ENCODE measurements at regions not wholly inside any gene's neighbourhood (a gene's known extent, or its start where the extent isn't known, plus 50 kb on each side); places are given as distances from the start of the nearest gene placed in this dataset.

DNA sequence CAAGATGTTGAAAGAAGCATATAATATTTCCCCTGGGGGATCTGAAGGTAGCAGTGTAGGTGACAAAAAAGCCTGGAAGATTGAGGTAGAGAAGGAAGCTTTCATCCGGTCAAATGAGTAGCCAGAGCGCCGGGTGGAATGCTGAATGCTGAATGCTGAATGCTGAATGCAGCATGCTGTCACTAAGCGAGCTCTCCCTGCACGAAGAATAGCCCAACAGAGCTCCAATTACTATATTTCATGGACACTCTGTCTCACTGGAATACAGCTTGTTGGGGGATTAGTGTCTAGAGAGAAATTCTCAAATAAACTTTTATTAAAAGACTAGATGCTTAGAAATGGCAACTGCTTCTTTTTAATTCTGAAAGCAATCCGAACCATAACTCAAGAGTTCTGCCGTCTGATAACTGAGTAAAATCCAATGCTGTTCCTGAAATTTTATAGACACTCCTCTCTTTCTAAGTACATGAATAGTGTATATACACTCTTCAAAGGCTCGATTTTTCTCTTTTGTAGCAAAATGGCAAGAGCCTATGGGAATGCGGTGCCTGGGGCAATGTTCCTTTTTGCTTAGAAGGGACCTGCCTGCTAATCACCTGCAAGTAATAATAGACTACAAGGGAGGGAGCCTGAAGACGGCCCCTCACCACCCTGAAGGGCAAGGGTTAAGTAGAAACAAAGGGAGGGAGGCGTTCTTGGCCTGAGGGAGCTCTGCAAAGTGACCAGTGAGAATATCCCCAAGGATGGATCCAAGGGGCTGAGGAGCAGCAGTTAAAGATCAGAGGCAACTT lies 203.7 kb upstream of the ESRRG start:
- DNase-seq (ENCODE audit: low read depth in 4 of 4, low spot score in 2 of 4): no peak

DNA sequence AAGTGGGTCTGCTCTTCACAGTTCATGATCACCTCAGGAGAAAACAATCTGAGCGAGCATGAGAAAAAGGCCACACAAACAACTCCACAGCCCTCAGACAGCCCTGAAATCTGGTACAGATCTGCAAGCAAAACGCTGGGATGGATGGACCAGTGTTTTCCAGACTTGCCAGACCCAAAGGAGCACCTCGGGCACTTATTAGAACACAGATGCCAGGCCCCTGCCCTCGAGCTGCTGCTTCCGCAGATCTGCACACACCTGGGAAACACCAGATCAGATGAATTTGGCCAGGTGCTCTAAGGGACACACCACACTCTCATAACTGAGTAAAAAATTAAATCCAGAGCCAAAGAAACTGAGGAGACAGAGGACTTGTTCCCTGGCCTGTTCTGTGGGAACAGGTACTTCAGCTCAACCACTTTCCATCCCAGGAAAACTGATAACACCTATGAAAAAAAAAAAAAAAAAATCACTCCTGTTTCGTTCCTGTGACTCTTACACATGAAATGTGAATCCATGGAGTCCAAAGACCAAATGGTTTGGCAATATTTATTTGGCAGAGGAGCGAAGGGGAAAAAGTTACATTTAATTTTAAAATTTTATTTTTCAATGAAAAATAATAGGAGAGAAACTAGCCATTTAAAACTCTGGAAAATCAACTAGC lies 202.9 kb upstream of the ESRRG start:
- DNase-seq (ENCODE audit: low read depth in 4 of 4, low spot score in 2 of 4): no peak

DNA sequence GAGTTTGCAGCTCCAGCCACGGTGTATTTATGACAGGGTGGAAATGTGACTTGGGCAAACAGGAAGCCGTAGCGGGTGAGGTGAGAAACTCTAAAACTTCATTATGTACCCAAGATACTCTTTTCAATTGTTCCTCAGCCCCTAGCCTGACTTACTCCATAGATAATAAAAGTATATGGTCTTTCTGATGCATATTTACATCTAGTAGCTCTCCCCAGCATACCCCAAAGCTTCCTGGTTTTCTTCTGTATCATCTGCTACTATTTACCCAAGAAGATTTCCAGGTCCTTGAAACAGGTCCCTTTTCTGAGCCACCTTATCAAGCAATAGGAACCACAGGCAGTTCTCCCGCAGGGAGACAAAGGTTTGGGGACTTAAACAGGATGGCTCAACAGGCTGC lies 201.5 kb upstream of the ESRRG start:
- DNase-seq (ENCODE audit: low read depth in 4 of 4, low spot score in 2 of 4): no peak

DNA sequence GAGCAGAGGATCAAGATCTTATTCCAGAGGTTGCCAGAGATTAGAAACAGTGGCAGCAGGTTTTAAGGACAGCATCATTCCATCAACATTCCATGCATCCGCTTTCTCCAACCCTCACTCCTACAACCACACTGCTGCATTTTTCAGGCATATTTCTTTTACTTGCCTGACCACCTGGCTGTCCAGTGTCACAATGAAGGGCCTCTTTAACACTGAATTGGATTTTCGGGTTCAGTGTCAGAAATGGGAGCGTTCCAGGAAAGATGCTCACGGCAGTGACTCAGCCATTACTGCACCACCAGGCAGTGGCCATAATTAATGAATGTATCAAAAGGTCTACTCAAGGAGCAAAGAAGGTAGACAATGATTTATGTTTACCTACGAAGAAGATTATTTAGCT lies 200.4 kb upstream of the ESRRG start:
- no peak for DNase-seq (ENCODE audit: low read depth in 4 of 4, low spot score in 2 of 4)

DNA sequence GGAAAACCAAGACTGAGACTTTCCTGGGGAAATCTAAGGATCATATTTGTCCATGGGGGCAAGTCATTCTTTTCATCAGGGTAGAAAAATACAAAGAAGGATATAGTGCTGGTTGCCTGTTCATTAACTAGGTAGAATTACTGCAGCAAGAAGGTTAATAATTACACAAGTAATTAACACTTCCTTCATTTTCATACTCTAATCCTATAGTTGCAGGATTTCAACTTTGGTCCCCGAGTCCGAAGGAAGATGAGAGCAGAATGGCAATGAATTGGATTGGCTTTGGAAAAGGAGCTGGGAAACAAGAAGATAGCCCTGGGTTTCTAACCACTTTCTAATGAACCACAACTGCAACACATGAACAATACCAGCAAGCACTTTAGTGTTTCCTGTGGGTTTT lies 199.2 kb upstream of the ESRRG start:
- no peak for DNase-seq (ENCODE audit: low read depth in 4 of 4, low spot score in 2 of 4)

DNA sequence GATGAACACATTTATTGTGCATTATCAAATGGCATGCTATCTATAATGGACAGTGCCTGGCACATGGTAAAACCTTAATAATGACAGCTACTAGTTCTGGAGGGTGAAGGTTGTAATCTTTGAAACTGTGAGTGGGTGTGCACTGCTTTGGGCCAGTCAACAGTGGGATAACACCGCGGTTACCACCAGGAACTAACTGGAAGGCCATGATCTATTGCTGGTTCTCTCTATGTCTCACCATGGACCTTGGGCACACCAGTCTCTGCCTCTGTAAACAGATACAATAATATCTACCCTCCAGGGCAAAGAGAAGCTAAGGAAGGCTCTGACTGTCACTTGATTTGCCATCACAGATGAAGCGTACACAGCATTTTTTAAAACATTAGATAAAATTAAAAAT lies 198.6 kb upstream of the ESRRG start:
- no peak for DNase-seq (ENCODE audit: low read depth in 4 of 4, low spot score in 2 of 4)

DNA sequence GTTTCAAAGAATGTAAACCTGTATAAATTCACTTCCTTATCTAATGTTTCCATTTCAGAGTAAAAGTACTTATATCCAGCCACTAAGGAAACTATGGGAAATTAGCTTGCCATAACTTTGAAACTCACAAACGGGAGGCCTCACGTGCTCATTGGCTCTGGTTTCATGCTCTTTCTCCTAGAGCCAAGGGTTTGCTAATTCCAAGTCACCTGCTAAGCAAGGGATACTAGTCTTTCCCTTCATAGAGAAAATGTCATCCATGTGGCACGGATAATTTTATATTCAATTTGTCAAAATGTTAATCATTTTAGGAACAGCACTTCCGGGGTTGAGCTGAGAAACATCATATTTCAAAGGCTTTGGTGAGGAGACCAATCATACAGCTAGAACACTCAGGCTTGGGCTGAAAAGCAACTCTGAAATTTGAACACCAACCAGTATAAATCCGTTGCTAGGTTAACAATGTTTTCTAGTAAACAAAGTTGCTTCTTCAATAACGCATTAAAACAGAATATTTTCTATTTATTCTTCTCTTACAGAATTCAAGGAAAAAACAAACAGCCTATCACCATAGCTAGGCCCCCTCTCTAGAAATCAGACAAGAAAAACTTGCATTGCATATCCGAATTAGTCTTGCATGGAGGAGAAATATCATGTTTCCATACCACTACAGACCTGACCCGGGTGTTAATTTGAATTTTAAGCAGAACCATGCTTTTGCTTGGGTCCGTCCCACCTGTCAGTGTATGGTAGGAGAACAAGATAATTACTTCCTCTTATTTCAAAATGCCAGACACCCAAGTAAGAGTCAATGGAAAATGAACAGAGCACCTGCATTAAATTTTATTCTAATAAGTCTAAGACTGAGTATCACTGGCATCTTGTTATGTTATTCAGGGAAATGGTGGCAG lies 196.1 kb upstream of the ESRRG start:
- no peak for DNase-seq (ENCODE audit: low read depth in 4 of 4, low spot score in 2 of 4)

DNA sequence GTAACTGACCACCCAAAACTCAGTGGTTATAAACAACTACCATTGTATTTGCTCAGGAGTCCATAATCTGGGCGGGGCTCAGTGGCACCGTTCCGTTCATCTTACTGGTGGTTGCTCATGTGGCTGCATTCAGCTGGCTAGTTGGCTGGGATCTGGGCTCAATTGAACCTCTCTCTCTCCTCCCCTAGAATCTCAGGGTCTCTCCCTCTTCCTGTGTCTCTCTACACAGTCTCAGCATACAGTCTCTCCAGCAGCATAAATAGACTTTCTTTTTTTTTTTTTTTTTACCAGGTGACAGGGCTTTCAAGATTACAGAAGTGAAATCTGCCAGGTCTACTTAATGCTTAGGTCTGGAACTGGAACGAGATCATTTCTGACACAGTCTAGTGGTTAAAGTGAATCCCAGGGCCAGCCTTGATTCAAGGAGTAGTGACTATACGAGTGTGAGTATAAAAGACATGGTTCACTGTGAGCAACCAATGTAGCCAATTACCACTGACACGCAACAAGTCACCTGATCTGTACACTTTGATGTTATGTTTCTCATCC lies 193.7 kb upstream of the ESRRG start:
- no peak for DNase-seq (ENCODE audit: low read depth in 4 of 4, low spot score in 2 of 4)

DNA sequence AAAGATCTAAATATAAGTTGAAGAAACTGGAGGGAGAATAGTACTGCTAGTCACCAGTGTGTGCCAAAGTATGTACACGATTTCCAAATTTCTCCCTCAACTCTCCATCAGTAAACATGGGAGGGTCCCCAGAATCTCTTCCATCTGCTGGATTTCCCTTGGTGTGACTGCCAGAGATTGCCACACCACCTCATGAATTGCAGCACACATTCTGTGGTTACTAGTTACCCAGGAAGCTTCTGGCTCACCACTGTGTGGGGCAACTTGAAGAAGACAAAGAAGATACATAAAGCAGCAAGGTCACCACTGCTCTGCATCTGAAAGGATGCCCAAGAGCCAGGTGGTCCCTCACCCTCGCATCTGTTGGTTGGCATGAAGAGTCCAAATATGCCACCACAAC lies 191.7 kb upstream of the ESRRG start:
- DNase-seq (ENCODE audit: low read depth in 4 of 4, low spot score in 2 of 4): no peak

DNA sequence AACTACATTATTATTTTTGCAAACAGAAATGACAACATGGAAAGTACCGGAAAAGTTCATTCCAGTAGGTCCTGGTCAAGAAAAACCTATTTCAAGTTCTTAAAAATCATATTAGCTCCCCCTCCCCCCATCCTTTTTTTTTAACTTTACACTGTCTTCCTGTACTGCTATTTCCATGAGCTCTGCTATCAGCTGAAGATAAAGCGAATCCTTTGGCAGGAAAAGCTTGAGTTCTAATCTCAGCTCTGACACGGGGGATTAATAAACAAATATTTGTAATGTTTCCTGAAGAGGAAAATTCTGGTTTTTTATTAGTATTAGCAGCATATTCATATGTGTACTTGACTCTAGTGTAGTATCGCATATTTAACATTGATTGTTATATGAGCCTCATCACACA lies 190.7 kb upstream of the ESRRG start:
- no peak for DNase-seq (ENCODE audit: low read depth in 4 of 4, low spot score in 2 of 4)

DNA sequence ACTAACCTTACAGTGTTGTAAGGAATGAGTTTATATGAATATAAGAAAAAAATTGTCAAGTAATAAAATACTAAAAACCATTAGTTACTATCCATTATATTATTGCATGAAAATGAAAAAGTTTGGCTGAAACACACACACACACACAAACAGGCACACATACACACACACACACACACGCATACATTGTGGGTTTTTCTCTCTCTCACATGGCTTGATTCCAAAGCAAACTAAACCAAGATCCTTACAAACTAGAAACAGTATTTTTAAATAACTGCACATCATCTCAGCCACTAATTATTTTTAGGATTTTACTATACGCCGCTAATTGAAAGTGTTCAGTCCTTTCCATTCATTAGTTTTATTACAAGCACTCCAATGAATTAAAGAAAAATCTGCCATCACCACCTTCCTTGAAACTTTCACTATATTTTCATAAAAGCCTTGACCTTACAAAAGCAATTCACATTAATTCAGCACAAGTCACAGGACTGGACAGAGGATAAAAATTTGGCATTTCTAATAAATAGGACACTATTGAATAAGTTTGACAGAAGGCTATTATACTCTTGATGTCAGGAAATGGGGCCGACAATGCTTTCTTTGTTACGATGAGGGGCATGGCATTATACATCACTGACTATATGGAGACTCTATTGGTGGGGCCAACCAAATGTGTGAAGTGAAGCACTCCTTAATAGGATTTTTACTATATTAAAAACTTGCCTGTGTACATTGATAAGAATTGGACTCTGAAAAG lies 187.0 kb upstream of the ESRRG start:
- no peak for DNase-seq (ENCODE audit: low read depth in 4 of 4, low spot score in 2 of 4)

DNA sequence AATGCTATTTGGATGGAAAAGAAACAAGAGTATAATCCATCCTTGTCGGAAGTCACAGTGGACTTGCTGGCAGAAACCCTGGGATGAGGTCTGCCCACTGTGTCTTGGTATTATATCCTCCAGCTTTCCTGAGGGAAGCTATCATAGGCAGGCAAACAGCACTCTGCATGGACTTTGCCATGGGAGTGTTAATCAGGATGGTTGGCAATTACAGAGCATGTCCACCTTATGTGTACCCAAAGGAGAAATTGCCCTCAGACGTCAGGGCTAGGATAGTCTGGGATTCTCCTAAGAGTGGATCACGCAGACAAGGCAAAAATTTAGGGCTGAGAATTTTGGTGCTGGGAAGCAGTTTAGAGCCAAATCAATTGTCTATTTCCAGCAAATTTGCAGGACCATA lies 184.9 kb upstream of the ESRRG start:
- DNase-seq (ENCODE audit: low read depth in 4 of 4, low spot score in 2 of 4): no peak

DNA sequence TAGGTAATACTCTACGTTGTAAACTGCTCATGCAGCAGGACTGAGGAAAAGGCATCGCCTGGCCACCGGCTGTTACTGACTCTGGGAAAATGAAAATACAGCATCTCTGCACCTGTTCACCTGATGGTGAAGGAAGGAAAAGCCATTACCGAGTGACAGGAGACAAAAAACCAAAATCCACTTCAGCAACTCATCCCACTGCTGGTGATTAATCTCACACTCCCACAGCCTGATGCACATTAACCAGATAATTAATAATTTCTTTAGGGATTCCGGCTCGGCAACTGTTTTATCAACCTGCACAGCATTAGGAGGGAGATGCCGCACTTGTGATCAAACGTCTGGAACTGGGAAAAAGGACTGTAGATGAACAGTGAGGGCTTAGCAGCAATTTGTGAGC lies 183.9 kb upstream of the ESRRG start:
- no peak for DNase-seq (ENCODE audit: low read depth in 4 of 4, low spot score in 2 of 4)

DNA sequence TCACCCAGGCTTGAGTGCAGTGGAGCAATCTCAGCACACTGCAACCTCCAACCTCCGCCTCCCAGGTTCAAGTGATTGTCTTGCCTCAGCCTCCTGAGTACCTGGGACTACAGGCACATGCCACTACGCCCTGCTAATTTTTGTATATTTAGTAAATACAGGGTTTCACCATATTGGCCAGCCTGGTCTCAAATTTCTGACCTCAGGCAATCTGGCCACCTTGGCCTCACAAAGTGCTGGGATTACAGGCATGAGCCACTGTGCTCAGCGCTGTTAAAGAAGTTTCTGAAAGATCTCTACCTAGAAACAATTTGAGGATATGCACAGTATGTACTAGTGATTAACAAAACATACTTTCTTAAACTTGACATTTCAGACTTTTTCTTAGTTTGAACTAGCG lies 182.6 kb upstream of the ESRRG start:
- DNase-seq (ENCODE audit: low read depth in 4 of 4, low spot score in 2 of 4): no peak

DNA sequence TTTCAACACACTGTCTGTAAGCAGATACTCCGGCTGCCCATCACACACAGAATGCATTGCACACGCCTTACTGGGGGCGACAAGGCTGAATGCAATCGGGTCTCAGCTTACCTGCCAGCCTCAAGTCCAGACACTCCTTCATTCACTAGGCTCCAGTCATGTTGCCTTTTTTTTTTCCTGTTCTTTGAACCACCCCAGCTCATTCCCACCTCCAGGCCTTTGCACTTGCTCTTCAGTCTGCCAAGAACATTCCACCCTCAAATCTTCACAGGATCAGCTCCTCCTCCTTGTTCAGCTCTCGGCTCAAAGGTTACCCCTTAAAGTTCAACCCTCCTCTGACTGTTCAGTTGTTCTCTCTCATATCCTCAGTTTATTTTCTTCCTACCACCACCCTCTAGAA lies 181.9 kb upstream of the ESRRG start:
- DNase-seq (ENCODE audit: low read depth in 4 of 4, low spot score in 2 of 4): no peak

DNA sequence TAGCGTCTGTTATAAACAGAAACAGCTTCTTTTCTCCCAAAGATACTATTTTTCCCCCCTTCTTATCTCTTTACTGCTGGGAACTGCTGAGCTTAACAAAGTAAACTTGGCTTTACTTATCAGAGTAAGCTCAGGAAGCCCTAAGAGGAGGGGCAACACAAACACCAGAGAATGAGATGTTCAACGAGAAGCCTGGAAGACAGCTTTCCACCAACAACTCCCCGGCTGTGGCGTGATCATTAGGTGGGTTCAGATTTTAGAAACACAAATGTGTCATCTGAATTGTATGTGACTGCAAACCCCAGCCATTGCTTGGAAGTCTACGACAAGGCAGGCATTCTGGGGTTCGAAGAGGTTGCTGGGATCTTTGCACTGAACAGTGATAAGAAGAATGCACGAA lies 181.2 kb upstream of the ESRRG start:
- no peak for DNase-seq (ENCODE audit: low read depth in 4 of 4, low spot score in 2 of 4)

DNA sequence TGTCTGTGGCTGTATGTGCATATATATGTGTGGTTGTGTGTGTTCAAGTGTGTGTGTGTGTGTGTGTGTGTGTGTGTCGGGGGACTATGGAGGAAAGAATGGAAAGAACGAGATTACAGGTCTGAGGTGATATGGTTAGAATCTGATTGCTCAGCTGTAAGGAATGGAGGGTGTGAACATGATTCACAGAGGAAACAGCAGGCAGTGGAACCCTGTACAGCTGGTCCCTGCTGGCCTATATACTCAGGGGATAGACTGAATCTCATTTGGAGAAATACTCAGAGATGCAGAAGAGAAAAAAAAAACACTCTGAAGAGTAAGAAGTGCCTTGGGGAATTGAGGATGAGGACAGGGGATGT lies 180.1 kb upstream of the ESRRG start:
- DNase-seq (ENCODE audit: low read depth in 4 of 4, low spot score in 2 of 4): no peak

DNA sequence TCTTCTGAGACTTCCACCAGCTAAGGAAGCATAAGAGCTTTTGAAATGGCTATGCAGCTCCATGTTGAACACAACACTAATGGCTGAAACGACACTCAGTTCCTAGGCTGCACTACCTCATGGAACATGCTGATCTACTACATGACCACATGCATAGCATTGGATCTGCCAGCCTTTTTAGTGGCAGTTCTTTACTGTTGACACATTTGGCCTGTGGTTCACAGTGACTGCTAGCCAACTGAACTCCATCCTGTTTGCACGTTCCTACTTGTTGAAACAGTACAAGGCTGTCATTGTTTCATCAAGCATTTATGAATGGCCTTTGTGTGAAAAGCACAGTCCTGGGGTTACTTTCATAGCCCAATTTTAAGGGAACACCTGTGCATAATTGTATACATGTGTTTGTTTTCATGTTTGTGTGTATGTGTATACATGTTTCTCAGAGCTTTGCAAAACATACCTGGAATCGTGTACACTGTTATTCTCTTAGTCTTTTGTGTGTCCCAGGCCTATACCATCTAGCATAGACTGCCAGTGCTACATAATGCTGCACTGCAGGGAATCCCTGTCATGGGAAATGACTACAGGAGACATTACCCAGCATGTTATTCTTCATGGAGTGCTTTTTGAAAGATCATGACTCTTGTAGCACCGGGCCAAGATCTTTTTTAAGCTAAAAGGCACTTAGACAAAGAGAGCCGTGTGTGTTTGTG lies 179.6 kb upstream of the ESRRG start:
- DNase-seq (ENCODE audit: low read depth in 4 of 4, low spot score in 2 of 4): no peak

DNA sequence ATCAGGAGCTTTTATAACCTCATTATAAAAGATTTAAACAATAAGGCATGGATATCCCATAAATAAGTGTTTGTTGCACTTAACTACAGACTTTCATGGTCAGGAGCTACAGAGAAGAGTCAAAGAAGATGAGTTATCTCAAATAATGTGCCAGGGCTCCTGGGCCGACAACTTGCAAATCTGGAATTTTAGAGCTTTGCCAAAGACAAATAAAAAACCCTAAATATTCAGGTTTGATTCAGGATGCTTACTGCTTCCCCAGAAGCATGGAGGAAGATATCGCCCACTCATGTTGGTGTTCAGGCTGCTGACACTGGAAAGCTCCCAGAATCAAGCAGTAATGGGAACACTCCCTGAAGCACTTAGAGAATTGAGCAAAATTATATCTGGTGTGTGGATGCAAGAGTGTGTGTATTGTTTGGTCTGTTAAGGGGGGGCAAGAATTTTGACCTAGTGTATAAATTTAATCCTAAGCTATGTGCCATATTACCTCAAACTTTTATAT lies 176.9 kb upstream of the ESRRG start:
- DNase-seq (ENCODE audit: low read depth in 4 of 4, low spot score in 2 of 4): no peak

DNA sequence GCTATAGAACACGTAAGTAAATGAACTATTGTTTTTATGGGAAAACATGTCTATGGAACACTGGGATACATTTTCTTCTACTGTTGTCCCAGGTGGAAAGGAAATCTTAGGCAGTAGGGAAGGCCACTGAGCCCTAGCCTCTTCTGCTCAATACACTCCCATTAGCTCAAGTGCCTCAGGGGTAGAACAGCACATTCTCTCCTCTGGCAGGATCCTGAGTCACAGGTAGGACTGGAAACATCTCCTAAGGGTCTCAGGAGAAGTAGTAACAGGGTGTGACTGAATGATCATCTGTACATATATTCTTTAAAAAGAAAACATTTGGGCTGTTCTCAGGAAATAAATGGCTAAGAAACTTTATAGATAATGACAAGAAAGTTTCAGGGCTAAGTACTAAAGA lies 175.6 kb upstream of the ESRRG start:
- no peak for DNase-seq (ENCODE audit: low read depth in 4 of 4, low spot score in 2 of 4)
